H1 (cell line): ENCODE measurements at regions not wholly inside any gene's neighbourhood (a gene's known extent, or its start where the extent isn't known, plus 50 kb on each side); places are given as distances from the start of the nearest gene placed in this dataset.

Experiments used
- CTCF ChIA-PET: fragments of 300-600 bp; sonication (Branson Sonifier 250); formaldehyde crosslinking; loops from one replicate; lab custom pipeline; 2021; ENCODE audit not compliant: partially characterized antibody; lab: Charles Lee
- POLR2A ChIA-PET: fragments of 300-600 bp; sonication (Branson Sonifier 250); formaldehyde crosslinking; loops from one replicate; lab custom pipeline; 2021; ENCODE audit warnings: inconsistent platforms; ENCODE audit not compliant: partially characterized antibody; lab: Charles Lee
- DNase-seq, 2 experiments: peaks; one replicate each; pipeline versions ENCODE4 v3.0.0 to v3.0.0-alpha.2; 2010 to 2022; ENCODE audit warnings: low spot score in 2 of 2, low read depth in 1 of 2, mixed read lengths in 1 of 2
- FAIRE-seq: peaks from 2 replicates; lab custom pipeline; 2011; peaks lifted over from hg19 to GRCh38; lab: Jason Lieb, UNC
- H2AFZ ChIP-seq: 2 replicates; pipeline ENCODE4 v1.8.1; 2012; ENCODE audit warnings: low read length, inconsistent platforms
- H2AK5ac ChIP-seq: 2 replicates; pipeline ENCODE4 v1.6.1; 2013; ENCODE audit warnings: low read depth, low read length
- H2BK120ac ChIP-seq: replicated peaks from 2 replicates; pipeline ENCODE3; 2013; ENCODE audit warnings: low read depth, low read length, inconsistent platforms
- H2BK12ac ChIP-seq: 2 replicates; pipeline ENCODE4 v1.6.1; 2013; ENCODE audit warnings: low read depth, low read length
- H2BK15ac ChIP-seq: 2 replicates; pipeline ENCODE4 v1.6.1; 2013; ENCODE audit warnings: low read length
- H2BK20ac ChIP-seq: 2 replicates; pipeline ENCODE4 v1.6.1; 2013; ENCODE audit warnings: low read length
- H2BK5ac ChIP-seq: 2 replicates; pipeline ENCODE4 v1.6.1; 2013; ENCODE audit warnings: low read depth, low read length
- H3K14ac ChIP-seq: 2 replicates; pipeline ENCODE4 v1.6.1; 2013; ENCODE audit warnings: inconsistent platforms; ENCODE audit not compliant: insufficient read length
- H3K18ac ChIP-seq: 2 replicates; pipeline ENCODE4 v1.6.1; 2013; ENCODE audit warnings: low read length; ENCODE audit errors: extremely low read depth
- H3K23ac ChIP-seq: 2 replicates; pipeline ENCODE4 v1.6.1; 2013; ENCODE audit warnings: inconsistent platforms; ENCODE audit not compliant: insufficient read length
- H3K23me2 ChIP-seq: 2 replicates; pipeline ENCODE4 v1.6.1; 2013; ENCODE audit warnings: low read depth, low read length
- H3K27ac ChIP-seq: 2 replicates; pipeline ENCODE4 v1.6.1; 2011; ENCODE audit warnings: low read depth, low read length, inconsistent platforms
- H3K27me3 ChIP-seq, 4 experiments: replicated peaks in 1 of 4; 1 replicate in 1 of 4; 2 replicates in 3 of 4; pipeline versions ENCODE4 v1.6.1 to v1.8.1; 2011 to 2013; ENCODE audit warnings: low read length in 3 of 4, mild to moderate bottlenecking in 3 of 4, inconsistent platforms in 2 of 4, mixed read lengths in 2 of 4, moderate library complexity in 1 of 4; ENCODE audit not compliant: control insufficient read depth in 3 of 4, insufficient read depth in 3 of 4; ENCODE audit errors: extremely low read depth in 1 of 4
- H3K36me3 ChIP-seq, 4 experiments: 2 replicates each; pipeline versions ENCODE4 v1.6.1 to v1.8.1; 2011 to 2013; ENCODE audit warnings: mild to moderate bottlenecking in 4 of 4, low read length in 3 of 4, moderate library complexity in 2 of 4, control low read depth in 1 of 4, inconsistent platforms in 1 of 4; ENCODE audit not compliant: insufficient read depth in 4 of 4, control insufficient read depth in 2 of 4
- H3K4ac ChIP-seq: replicated peaks from 2 replicates; pipeline ENCODE3; 2013; ENCODE audit warnings: low read length, low read depth, mixed read lengths, inconsistent platforms; ENCODE audit not compliant: insufficient read length
- H3K4me1 ChIP-seq, 4 experiments: replicated peaks in 1 of 4; 1 replicate in 1 of 4; 2 replicates in 3 of 4; pipeline versions ENCODE4 v1.6.1 to v1.8.1; 2011 to 2013; ENCODE audit warnings: low read length in 3 of 4, inconsistent platforms in 2 of 4, mixed read lengths in 1 of 4; ENCODE audit not compliant: insufficient read depth in 4 of 4, control insufficient read depth in 3 of 4
- H3K4me2 ChIP-seq, 2 experiments: 2 replicates each; pipeline versions ENCODE4 v1.6.1 to v1.8.1; 2011 to 2013; ENCODE audit warnings: low read depth in 2 of 2, low read length in 2 of 2, control low read depth in 1 of 2, inconsistent platforms in 1 of 2, mild to moderate bottlenecking in 1 of 2; ENCODE audit not compliant: insufficient read depth in 1 of 2
- H3K4me3 ChIP-seq, 4 experiments: fragments of 200-600, 300-600 bp in 1 of 4; sonication (generic), shearing (Covaris generic), sonication (Bioruptor Twin) in 1 of 4; 2 replicates each; pipeline versions ENCODE4 v1.5.1 to v1.8.1; 2011 to 2016; ENCODE audit warnings: low read length in 4 of 4, low read depth in 3 of 4, control low read depth in 2 of 4, inconsistent platforms in 2 of 4, mild to moderate bottlenecking in 2 of 4, mixed read lengths in 1 of 4, moderate library complexity in 1 of 4; ENCODE audit not compliant: insufficient read depth in 2 of 4; ENCODE audit errors: extremely low read depth in 1 of 4
- H3K56ac ChIP-seq: replicated peaks from 2 replicates; pipeline ENCODE3; 2013; ENCODE audit warnings: low read depth, mild to moderate bottlenecking, mixed read lengths, low read length, inconsistent platforms; ENCODE audit not compliant: insufficient read length
- H3K79me1 ChIP-seq: 2 replicates; pipeline ENCODE4 v1.6.1; 2013; ENCODE audit warnings: low read depth, low read length, control low read depth
- H3K79me2 ChIP-seq, 2 experiments: 2 replicates each; pipeline versions ENCODE4 v1.6.1 to v1.8.1; 2012 to 2013; ENCODE audit warnings: low read length in 2 of 2, mild to moderate bottlenecking in 2 of 2, inconsistent platforms in 1 of 2; ENCODE audit not compliant: insufficient read depth in 2 of 2, control insufficient read depth in 1 of 2
- H3K9ac ChIP-seq, 4 experiments: replicated peaks in 1 of 4; 1 replicate in 1 of 4; 2 replicates in 3 of 4; pipeline versions ENCODE4 v1.6.1 to v1.8.1; 2011 to 2013; ENCODE audit warnings: low read depth in 3 of 4, low read length in 3 of 4, control low read depth in 2 of 4, mild to moderate bottlenecking in 2 of 4, moderate library complexity in 2 of 4, inconsistent platforms in 1 of 4; ENCODE audit errors: extremely low read depth in 1 of 4
- H3K9me3 ChIP-seq, 2 experiments: 2 replicates each; pipeline versions ENCODE4 v1.6.1 to v1.8.1; 2012 to 2013; ENCODE audit warnings: mild to moderate bottlenecking in 2 of 2, moderate library complexity in 2 of 2, control low read depth in 1 of 2, inconsistent platforms in 1 of 2, low read depth in 1 of 2, low read length in 1 of 2, mixed read lengths in 1 of 2; ENCODE audit not compliant: insufficient read depth in 2 of 2
- H4K20me1 ChIP-seq, 2 experiments: replicated peaks in 1 of 2; 2 replicates each; pipeline versions ENCODE3 to v1.8.1; 2011 to 2013; ENCODE audit warnings: inconsistent platforms in 2 of 2, low read length in 2 of 2, mild to moderate bottlenecking in 1 of 2; ENCODE audit not compliant: insufficient read depth in 2 of 2, control insufficient read depth in 1 of 2
- H4K5ac ChIP-seq: 2 replicates; pipeline ENCODE4 v1.6.1; 2013; ENCODE audit warnings: low read length, low read depth, mixed read lengths, inconsistent platforms; ENCODE audit not compliant: insufficient read length
- H4K8ac ChIP-seq: 2 replicates; pipeline ENCODE4 v1.8.0; 2013; ENCODE audit warnings: mild to moderate bottlenecking, moderate library complexity, low read length, inconsistent platforms; ENCODE audit not compliant: insufficient read depth; ENCODE audit errors: extremely low read depth
- H4K91ac ChIP-seq: replicated peaks from 2 replicates; pipeline ENCODE3; 2013; ENCODE audit warnings: low read length, mixed read lengths, inconsistent platforms; ENCODE audit not compliant: insufficient read length
- CREB1 ChIP-seq: IDR thresholded peaks from 2 replicates; pipeline ENCODE4 v1.6.1; 2012; ENCODE audit warnings: inconsistent platforms
- GABPA ChIP-seq: IDR thresholded peaks from 2 replicates; pipeline ENCODE4 v1.6.1; 2011; ENCODE audit warnings: mild to moderate bottlenecking, low read length, moderate library complexity, borderline replicate concordance; ENCODE audit not compliant: insufficient read depth
- POU5F1 ChIP-seq: IDR thresholded peaks from 2 replicates; pipeline ENCODE4 v1.6.1; 2011; ENCODE audit warnings: low read depth, mild to moderate bottlenecking, low read length, moderate library complexity
- RXRA ChIP-seq: IDR thresholded peaks from 2 replicates; pipeline ENCODE4 v1.6.1; 2011; ENCODE audit warnings: low read depth, mild to moderate bottlenecking, low read length, moderate library complexity; ENCODE audit not compliant: insufficient read depth
- WGBS, 2 experiments: shearing (Covaris generic) in 1 of 2; methylation state at CpG; one replicate each; pipeline versions ENCODE4 v1.1.6 to v1.1.7; 2013 to 2015; ENCODE audit warnings: low lambda C conversion rate in 2 of 2, mixed read lengths in 2 of 2, inconsistent platforms in 1 of 2, low coverage in 1 of 2, missing lambda C conversion rate in 1 of 2; ENCODE audit not compliant: insufficient replicate concordance in 2 of 2, insufficient coverage in 1 of 2, insufficient read length in 1 of 2; ENCODE audit errors: extremely low coverage in 1 of 2, missing lambda C conversion rate in 1 of 2; 5-methylcytosine and 5-hydroxymethylcytosine counted together

- Histone ChIP-seq H3K27ac (no peak overlapping the region), H3K4me3 (no peak overlapping the region), H4K8ac (no peak overlapping the region), H2BK15ac (no peak overlapping the region), H3K23me2 (peaks cover 13% of the 10 kb centered on the region; the same call in 1 of the 2 replicates), H2BK12ac (no peak overlapping the region), H3K79me1 (no peaks in the 10 kb centered on the region), H2BK5ac (no peak overlapping the region), H4K20me1 (no peaks in the 10 kb centered on the region), H3K79me2 (no peaks in the 10 kb centered on the region), H3K9ac (no peak overlapping the region), H2AK5ac (no peak overlapping the region), H3K4me2 (no peak overlapping the region), H3K9me3 (no peaks in the 10 kb centered on the region), H3K18ac (no peak overlapping the region), H4K5ac (no peak overlapping the region), H3K27me3 (no peaks in the 10 kb centered on the region; a peak in 1 of 7 replicates), H3K56ac (no peak overlapping the region), H3K4ac (no peak overlapping the region), H4K91ac (no peak overlapping the region), H2AFZ (no peak overlapping the region), H3K36me3 (no peaks in the 10 kb centered on the region), H2BK20ac (no peak overlapping the region), H3K23ac (no peak overlapping the region), H3K14ac (no peak overlapping the region), H2BK120ac (no peak overlapping the region), H3K4me1 (no peaks in the 10 kb centered on the region; a peak in 1 of 7 replicates)
- ChIA-PET CTCF (no interaction called here), POLR2A (no interaction called here)
- TF ChIP-seq POU5F1 (no peak), GABPA (no peak), RXRA (no peak), CREB1 (no peak)
- DNase-seq (peak in 1 of 2 experiments; percentile 39), FAIRE-seq (no peak)
- 90% methylated on average over 23 of the region's 23 CpGs; no CpG with 5 or more reads in 1 of the 2 experiments for WGBS, 2 experiments
These were observed 207.6 kb downstream of the NPIPB11 start for GRCh38 chr16:29198731-29199521.
